GM20431 (cell line): ENCODE measurements at regions not wholly inside any gene's neighbourhood (a gene's known extent, or its start where the extent isn't known, plus 50 kb on each side); places are given as distances from the start of the nearest gene placed in this dataset.

ENCODE experiments used
- in situ Hi-C: fragments of 300-500 bp; cut with MseI, MboI; formaldehyde crosslinking; loops from one replicate; pipeline ENCODE4 v1.15.0; 2020; ENCODE audit warnings: low sequenced_read_pairs; ENCODE audit not compliant: unreplicated experiment

DNA sequence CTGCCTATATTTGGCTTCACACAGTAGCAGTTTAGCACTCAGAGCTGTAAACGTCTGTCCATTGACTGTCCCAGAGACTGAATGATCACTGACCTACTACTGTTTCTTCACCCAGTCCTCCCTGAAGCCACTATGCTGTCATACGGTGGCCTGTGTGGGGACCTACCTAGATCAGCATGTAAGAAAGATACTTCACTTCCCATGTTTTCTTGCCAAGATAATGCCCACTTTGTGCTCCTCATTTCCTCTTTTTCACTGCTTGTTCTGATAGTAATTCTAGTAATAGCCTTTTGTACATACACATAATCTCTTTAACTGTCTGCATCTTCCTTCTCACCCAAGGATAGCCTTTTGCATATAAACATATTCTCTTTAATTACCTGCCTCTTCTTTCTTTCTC lies 109.9 kb upstream of the TIAM2 start:
- in situ Hi-C loops, result no loop called here

DNA sequence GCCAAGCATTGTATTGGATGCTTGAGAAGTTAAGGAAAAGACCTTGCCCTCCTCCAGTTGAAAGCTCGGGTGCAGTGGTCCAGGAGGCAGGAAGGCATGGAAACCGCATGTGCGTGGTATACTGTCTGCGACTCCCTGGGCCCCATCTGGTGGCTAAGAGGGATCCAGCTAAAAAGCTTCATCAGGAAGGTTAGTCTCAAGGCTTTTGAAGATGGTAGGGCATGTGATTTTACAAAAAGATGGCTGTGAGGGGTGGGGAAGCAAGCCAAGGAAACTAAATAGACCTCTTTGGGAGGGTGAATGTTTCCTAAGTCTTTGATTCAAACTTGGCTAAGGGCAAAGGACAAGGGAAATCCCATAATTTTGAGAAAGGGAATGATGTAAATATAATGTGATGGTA lies 109.1 kb upstream of the TIAM2 start:
- in situ Hi-C loops, result no loop called here

DNA sequence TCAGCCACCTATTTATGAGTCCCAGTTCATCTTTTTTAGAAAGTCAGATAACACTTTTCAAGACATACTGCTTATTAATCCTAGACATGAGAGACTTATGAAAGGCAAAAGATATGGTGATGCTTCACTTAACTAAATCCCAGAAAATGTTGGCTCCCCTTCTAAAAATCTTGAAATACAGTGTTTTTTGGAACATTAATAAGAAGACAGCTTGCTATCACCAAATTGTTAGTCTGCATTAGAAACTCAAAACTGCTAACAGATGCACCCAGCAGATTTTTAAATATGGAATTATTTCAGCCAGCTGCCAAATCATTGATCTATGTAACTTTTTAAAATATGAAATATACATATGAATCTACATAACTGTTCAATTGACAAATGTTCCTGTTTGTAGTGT lies 108.6 kb upstream of the TIAM2 start:
- in situ Hi-C loops, result no loop called here

DNA sequence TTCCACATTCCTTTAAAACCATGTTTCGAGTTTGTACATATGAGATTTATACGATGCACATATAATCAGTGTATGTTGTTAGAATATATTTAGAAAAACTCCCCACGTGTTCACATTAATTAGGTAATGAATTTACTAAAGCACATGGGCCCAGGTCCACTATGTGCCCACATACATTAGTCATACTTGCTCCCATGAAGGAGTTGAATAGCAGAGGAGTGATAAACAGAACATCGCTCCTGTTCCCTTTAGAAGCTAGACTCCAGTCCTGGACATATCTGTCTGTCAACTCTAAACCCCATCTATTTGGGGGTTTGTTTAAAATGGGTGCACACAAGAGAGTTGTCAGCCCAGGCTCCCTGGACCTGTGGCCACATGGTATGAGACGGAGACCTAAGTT lies 108.1 kb upstream of the TIAM2 start:
- in situ Hi-C loops, result no loop called here

DNA sequence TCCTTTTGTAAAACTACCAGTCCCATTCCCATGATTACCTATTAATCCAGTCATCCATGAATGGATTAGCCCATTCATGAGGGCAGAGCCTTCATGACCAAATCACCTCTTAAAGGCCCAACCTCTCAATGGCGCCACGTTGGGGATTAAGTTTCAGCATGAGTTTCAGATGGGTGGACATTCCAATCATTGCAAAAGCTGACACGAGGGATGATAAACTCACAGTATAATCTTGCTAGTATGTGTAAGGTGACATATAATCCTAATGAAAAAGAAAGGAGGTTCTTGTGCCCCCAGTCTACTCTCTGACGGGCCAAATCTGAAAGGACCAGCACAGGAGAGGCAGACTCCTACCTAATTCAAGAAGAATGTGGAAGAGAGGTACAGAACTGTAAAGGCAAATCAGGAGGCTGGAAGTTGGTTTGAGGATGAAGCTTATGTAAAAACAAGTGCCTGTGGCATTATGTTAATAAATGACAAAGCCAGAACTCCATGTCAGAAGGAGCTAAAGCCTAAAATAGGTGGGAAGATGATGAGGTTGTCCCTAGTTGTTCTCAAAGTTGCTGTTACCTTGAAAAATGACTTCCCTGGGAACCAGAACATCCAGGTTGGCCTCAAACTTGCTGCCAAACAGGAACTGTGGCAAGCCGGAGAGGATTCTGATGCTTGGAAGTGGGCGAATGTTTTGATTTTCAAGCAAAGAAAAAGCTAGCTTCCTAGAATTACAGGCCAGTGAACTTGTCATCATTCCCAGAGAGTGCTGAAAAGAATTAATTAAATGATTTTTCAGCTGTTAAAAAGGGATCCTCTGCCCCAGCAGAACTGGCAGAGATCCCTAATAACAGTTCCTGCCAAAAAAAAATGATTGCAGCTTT lies 106.5 kb upstream of the TIAM2 start:
- in situ Hi-C loops, result no loop called here

DNA sequence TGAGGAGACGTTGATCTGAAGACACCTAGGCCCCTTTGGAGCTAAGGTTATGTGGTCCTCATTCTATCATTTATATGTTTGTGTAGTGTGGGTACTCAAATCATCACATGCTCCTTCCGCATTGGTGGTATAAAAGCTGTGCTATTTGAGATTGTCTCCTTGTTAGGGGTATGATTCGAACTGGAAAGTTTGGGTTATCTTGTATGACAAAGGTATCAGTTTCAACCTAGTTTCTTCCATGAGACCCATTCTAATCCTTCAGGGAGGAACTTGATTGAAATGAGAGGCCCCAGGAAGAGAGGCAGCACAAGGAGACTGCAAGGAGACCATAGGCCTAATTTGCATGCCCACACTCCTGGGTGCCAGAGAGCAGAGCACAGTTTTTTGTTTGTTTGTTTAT lies 104.2 kb upstream of the TIAM2 start:
- in situ Hi-C loops, result no loop called here

DNA sequence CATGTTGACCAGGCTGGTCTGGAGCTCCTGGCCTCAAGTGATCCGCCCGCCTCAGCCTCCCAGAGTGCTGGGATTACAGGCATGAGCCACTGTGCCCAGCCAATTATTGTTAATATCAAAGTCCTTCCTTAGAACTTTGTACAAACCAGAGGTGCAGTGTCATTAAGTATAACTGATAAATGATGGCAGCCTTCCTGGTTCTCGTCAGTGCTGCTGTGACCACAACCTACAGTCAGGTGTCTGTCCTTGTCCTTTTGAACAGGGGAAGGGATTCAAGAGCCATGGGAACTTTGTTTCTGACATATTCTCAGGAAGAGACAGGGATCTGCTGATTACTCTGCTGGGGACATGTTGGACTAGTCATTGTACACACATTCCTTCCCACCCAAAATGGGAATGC lies 103.2 kb upstream of the TIAM2 start:
- in situ Hi-C loops, result no loop called here

DNA sequence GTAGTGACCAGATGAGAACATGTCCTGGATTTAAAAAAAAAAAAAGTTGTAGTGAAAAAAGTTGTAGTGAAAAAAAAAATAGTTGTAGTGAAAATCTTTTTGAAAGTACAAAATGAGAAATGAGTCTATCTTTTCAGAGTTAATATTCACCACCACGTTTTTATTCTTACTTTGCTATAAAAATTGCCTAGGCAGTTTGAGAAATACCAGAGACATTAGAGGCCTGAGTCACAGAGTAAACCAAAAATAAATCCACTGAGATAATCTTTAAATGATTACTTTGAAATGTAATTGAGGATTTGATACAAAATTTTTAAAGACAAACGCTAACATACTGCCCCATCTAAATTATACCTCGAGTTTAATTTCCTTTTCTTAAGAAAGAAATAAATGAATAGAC lies 101.2 kb upstream of the TIAM2 start:
- in situ Hi-C loops, result no loop called here

DNA sequence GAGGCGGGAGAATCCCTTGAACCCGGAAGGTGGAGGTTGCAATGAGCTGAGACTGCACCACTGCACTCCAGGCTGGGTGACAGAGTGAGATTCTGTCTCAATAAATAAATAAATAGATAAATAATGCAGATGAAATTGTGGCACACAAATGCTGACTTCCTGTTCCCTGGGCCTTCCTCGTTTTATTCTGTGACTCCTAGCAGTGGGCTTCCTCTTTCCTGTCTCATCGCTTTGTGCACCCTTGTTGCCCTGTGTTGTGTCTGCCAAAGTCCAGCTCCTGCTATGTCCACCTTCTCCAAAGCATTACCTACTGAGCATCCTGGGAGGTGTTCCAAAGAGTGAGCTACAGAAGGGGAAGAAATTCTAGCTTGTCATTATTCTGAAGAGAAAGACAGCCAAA lies 100.2 kb upstream of the TIAM2 start:
- in situ Hi-C loops, result no loop called here

DNA sequence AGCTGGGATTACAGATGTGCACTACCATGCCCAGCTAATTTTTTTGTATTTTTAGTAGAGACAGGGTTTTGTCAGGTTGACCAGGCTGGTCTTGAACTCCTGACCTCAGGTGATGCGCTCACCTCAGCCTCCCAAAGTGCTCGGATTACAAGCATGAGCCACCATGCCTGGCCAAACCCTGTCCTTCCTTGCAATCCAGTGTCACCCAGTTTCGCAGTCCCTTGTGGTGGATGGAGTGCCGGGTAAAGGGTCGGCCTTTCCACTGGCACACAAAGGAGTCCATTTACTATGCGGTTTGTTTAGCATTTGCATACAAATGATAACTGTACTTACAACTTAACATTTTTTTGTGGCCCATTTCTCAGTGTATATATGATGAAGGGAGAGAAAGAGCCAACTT lies 99.3 kb upstream of the TIAM2 start:
- in situ Hi-C loops, result no loop called here

DNA sequence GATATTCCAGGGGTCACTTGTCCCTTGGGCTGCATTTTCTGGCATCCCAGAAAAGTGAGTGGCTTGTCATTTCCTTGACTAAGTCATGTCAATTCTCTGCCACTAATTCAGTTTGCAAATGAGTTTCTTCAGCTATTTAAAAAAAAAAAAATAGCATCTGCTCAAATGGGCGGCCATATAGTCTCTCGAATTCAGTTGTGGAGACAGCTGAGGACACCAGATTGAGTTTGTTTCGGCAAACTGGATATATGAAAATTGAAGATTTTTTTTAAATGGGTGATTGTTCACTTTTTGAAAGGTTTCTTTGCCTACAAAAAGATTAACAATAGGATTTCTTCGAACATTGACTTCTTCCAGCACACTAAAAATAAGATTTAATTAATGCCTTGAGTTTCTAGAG lies 96.3 kb upstream of the TIAM2 start:
- in situ Hi-C loops, result no loop called here

DNA sequence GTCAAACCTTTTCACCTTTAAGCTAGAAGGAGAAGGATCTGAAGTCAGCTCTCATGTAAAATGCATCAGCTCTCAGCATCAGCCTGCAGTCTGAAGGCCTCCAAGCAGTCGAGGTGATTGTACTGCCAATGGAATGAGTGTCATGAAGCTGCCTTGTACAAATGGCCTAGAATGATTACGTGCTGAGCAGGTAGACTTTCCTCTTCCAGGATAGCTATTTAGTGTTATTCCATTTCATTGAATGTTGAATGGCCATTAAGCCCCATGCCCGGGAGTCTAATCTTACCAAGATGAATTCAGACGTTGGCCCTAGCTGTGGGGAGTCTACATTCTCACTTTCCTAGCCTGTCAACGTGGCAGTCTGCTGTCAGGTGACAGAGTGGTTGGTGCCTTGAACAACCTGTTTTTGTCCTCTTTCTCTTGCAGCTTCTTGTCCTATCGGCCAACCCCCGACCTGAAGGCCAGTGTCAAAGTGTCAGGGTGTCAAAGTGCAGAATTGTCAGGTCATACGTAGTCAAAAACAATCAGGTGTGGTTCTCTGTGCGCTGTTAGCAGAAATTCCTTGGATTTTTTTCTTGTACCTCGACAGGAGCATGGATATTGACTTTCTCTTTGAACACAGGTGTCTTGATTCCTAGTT lies 95.2 kb upstream of the TIAM2 start:
- in situ Hi-C loops, result no loop called here

DNA sequence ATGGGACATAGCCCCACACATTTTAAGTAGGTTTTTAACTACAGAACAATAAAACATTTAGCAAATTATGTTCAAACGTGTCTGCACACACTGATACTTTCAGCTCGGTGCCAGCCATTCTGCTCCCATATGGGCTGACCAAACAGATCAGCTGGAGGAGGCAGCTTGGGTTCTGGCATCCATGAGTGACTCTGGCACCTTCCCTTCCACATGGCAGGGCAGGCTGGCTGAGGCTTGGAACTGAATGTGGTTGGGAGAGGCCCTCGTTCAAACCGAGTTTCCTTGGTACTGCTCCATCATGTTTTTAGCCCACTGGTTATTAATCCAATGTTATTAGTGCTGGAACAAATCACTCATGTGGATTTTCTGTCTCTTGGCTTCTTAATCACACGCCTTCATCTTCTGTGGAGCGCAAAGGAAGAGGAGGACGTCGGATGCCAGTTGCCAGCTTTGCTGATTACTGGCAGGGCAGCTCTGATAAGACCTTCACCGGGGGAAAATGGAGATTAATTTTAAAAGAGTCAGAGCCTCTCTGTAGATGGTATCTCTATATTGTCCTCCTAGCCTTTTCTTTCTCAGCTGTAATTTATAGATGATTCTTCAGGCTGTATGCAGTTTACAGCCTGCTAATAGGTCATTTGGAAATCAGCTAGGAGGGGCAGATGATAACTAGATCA lies 93.1 kb upstream of the TIAM2 start:
- in situ Hi-C loops, result no loop called here

DNA sequence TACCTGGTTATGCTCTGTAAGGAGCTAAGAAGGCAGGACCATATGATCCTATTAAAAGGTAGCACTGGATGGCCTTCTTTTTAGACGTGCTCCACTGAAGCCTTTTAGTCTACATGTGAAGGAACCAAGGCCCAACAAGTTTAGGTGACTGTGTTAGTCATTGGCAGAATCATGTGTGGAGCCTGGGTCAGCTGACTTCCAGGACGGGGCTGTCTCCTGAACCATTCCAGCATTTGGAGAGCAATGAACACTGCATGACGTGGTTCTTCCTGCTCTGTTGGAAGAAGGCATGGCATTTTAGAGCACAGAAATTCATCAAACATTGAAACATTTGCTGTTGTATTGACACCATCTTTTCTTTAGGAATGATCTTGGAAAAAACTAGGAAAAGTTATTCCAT lies 87.8 kb upstream of the TIAM2 start:
- in situ Hi-C loops, result no loop called here

DNA sequence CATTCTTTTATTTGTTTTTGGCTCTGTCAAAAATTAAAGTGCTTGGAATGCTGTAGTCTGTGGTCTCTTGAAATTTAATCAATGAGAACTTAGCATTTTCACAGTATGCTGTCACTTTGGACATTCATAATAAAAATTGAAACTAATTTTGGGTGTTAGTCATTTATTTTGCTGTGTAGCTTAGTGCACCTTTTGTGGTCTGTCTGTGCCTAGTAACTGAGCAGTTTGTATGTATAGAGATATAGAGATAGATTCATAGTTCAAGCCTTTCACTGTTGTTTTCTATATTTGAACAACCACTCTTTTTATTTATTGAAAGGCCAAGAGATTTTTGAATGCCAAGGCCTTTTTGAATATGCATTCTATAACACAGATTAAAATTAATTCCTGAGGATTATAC lies 86.4 kb upstream of the TIAM2 start:
- in situ Hi-C loops, result no loop called here

DNA sequence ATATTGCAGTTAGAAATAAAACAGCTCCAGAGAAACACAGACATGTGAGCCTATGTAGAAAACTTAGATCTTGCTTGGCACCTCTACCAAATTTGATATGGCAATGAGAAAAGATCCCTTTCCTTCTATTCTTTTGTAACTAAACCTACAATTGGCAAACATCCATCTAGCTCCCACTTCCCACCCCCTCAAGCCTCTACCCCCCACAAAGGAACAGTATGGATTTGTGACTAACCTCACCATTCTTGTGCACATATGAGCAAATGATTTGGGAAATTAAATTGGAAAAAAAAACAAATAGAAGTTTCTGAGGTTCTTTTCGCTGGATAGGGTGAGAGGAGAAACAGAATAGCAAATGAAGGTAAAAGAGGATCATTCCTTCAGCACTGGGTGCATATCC lies 85.8 kb upstream of the TIAM2 start:
- in situ Hi-C loops, result no loop called here

DNA sequence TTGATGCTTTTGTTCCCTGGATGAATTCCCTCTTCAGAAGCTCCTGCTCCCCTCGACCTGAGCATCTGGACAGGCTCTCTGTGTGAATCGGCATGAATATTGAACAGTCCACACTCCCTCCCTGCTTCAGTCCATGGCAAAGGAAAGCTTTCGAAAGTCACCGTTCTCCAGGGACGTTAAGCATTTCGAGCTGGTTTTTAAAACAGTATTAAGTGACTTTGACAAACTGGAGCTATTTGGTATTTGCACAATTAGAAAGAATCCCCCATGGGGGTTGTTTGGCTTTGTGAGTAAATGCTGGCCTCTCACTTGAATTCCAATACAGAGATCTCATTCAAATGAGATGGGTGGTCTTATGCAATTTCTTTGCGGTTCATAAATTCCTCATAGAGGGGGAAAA lies 85.3 kb upstream of the TIAM2 start:
- in situ Hi-C loops, result no loop called here

DNA sequence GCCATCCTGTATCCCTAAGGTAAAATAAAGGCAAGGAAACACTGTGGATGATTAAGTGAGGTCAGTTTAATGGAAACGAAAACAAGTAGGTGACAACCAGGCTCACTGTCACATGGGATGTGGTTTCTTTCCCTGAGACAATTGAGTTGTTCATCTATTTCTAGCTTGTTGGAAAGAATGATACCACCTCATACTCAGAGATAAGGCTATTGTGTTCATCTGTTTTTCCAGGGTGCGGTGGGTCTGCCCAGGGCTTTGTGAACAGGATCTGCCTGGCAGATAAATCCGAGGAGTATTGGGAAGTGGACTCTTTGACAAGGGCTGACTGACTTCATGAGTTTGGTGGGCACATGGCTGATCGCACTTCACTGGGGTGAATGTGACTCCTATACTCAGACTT lies 80.8 kb upstream of the TIAM2 start:
- in situ Hi-C loops, result no loop called here

DNA sequence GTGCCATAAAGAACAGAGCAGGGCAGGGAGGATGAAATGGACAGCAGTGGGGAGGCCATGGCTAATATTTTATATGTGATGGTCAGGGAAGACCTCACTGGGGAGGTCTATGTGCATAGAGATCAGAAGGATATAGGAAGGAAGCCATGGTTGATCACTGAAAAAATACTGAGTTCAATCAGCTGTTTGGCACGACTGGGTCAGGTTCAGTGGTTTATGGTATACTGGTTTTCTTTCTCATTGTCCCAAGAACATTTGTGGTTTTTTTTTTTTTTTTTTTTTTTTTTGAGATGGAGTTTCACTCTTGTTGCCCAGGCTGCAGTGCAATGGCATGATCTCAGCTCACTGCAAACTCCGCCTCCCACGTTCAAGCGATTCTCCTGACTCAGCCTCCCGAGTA lies 78.3 kb upstream of the TIAM2 start:
- in situ Hi-C loops, result no loop called here

DNA sequence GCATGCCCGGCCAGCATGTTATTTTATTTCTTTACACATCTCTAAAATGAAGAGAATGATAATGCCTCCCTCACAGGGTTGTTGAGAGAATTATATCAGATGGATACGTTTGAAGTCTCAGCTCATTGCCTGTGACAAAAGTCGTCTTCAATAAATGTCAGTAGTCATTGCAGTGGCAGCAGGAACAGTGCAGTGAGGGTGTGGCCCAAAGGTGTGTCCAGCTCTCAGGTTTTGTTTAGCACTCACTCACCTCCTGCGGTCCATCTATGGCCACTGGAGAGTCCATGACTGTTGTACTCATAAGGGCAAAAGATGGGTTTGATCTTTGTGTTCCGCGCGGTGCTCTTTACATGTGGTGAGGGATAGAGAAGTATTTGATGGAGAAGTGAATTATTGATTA lies 77.2 kb upstream of the TIAM2 start:
- in situ Hi-C loops, result no loop called here

DNA sequence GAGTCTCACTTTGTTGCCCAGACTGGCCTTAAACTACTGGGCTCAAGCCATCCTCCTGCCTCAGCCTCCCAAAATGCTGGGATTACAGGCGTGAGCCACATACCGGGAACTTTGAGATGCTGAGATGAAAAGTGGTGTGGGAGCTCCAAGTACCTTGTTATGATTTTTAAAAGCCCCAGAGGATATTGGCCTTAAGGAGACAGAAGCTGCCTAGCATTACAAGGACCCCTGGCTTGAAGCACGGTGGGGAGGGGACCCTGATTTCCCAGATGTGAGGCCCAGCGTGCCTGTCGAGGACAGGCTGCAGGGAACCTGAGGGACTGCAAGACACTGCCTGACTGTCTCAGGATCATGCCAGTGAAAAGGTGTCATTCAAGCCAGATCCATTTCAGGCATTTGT lies 75.3 kb upstream of the TIAM2 start:
- in situ Hi-C loops, result loop anchor here (10.0 kb wide), 1 partner anchor 255 kb away; no protein-coding TSS in a partner anchor
